ENCODE measurements at regions not wholly inside any gene's neighbourhood (a gene's known extent, or its start where the extent isn't known, plus 50 kb on each side); places are given as distances from the start of the nearest gene placed in this dataset.

GRCh38 chr1:5386371-5386770 is 605.9 kb downstream of the NPHP4 start (continued):
- TF ChIP-seq E2F4 (CRISPR knock-in tag; IDR thresholded peaks at IDR 0.05; ENCODE audit: borderline replicate concordance, low read depth) (no peak), PREB (CRISPR knock-in tag; IDR thresholded peaks at IDR 0.05; ENCODE audit: borderline replicate concordance) (no peak)

GRCh38 chr1:5385956-5386355 is 606.3 kb downstream of the NPHP4 start:
- DNase-seq (ENCODE audit: low spot score) (no peak), ATAC-seq (no peak)
- H3K27me3 Mint-ChIP-seq (ENCODE audit: low read depth), result no peaks in the 10 kb centered on the region
- H3K36me3 Mint-ChIP-seq, result peaks cover 51% of the 10 kb centered on the region
- TF ChIP-seq NR3C1 (CRISPR knock-in tag; conservative IDR thresholded peaks at IDR 0.05; ENCODE audit: low read depth) (no peak), KAT7 (CRISPR knock-in tag; IDR thresholded peaks at IDR 0.05; ENCODE audit: borderline replicate concordance) (no peak), ZSCAN18 (CRISPR knock-in tag; IDR thresholded peaks at IDR 0.05) (no peak), TCF7 (CRISPR knock-in tag; IDR thresholded peaks at IDR 0.05; ENCODE audit: low read depth) (no peak), ZNF317 (CRISPR knock-in tag; IDR thresholded peaks at IDR 0.05; ENCODE audit: borderline replicate concordance, low read depth) (no peak), NFYB (CRISPR knock-in tag; conservative IDR thresholded peaks at IDR 0.05; ENCODE audit: low read depth) (no peak), USF2 (CRISPR knock-in tag; IDR thresholded peaks at IDR 0.05) (no peak), IRF1 (CRISPR knock-in tag; IDR thresholded peaks at IDR 0.05) (no peak)
- ChIA-PET POLR2A (no interaction called here), CTCF (no interaction called here)
- no peak overlapping the region for H3K4me3 Mint-ChIP-seq
- no peaks in the 10 kb centered on the region for H3K4me1 Mint-ChIP-seq
- H3K27ac Mint-ChIP-seq, result no peak overlapping the region
- H3K9me3 Mint-ChIP-seq, result peaks cover 54% of the 10 kb centered on the region

- no peak for DNase-seq (ENCODE audit: low spot score)
Observed at GRCh38 chr1:5385096-5385799, 607.0 kb downstream of the NPHP4 start.

More at GRCh38 chr1:5385096-5385799, 607.0 kb downstream of the NPHP4 start:
- H3K27me3 Mint-ChIP-seq (ENCODE audit: low read depth), result no peaks in the 10 kb centered on the region
- H3K4me3 Mint-ChIP-seq, result no peak overlapping the region
- ChIA-PET CTCF (no interaction called here), POLR2A (no interaction called here)
- no peak for ATAC-seq
- H3K4me1 Mint-ChIP-seq, result no peaks in the 10 kb centered on the region
- H3K27ac Mint-ChIP-seq, result no peak overlapping the region
- peaks cover 54% of the 10 kb centered on the region for H3K9me3 Mint-ChIP-seq
- peaks cover 50% of the 10 kb centered on the region for H3K36me3 Mint-ChIP-seq
- no peak for TF ChIP-seq CBFB (CRISPR knock-in tag; IDR thresholded peaks at IDR 0.05; ENCODE audit: low read depth)
- no peak for TF ChIP-seq NR3C1 (CRISPR knock-in tag; conservative IDR thresholded peaks at IDR 0.05; ENCODE audit: low read depth)
- TF ChIP-seq E2F1 (CRISPR knock-in tag; IDR thresholded peaks at IDR 0.05), result no peak
- no peak for TF ChIP-seq HMGXB4 (CRISPR knock-in tag; IDR thresholded peaks at IDR 0.05)
- no peak for TF ChIP-seq MXD4 (CRISPR knock-in tag; IDR thresholded peaks at IDR 0.05; ENCODE audit: borderline replicate concordance)
- no peak for TF ChIP-seq ZNF281 (CRISPR knock-in tag; IDR thresholded peaks at IDR 0.05)

All from WTC11 (cell line).